RWPE1 (cell line): ENCODE measurements at regions not wholly inside any gene's neighbourhood (a gene's known extent, or its start where the extent isn't known, plus 50 kb on each side); places are given as distances from the start of the nearest gene placed in this dataset.

Experiments used
- CTCF ChIA-PET: fragments of 350-600 bp; sonication (Branson Sonifier 250); formaldehyde crosslinking; extraction: SDS; loops from one replicate; lab custom pipeline; 2021; lab: Yijun Ruan, JAX
- POLR2A ChIA-PET: fragments of 400-600 bp; formaldehyde crosslinking; extraction: SDS; loops from one replicate; lab custom pipeline; 2020; ENCODE audit warnings: antibody characterized with exemption; ENCODE audit not compliant: low non-redundant PET; lab: Yijun Ruan, JAX
- DNase-seq: peaks from one replicate; pipeline ENCODE4 v3.0.0; 2012; ENCODE audit warnings: low spot score
- H3K27ac ChIP-seq: fragments of 450-650 bp; 2 replicates; pipeline ENCODE4 v1.5.1; 2017
- CTCF ChIP-seq: fragments of 450-650 bp; conservative IDR thresholded peaks from 2 replicates; pipeline ENCODE4 v1.5.1; 2017; ENCODE audit warnings: low read depth, mild to moderate bottlenecking

GRCh38 chr3:124277144-124277890 is 285.4 kb upstream of the ROPN1 start:
- ChIA-PET CTCF (no interaction called here), POLR2A (no interaction called here)
- H3K27ac ChIP-seq: no peak overlapping the region
- DNase-seq: no peak
- no peak for TF ChIP-seq CTCF

GRCh38 chr3:124281453-124282316 is 289.8 kb upstream of the ROPN1 start:
- H3K27ac ChIP-seq: no peak overlapping the region
- DNase-seq: peak; percentile 30
- TF ChIP-seq CTCF: no peak
- ChIA-PET CTCF (interaction anchor here (0.6 to 1.4 kb wide), 8 partner anchors 9 to 575 kb away, joined by 3 to 5 read pairs (median 3); no protein-coding TSS in a partner anchor), POLR2A (no interaction called here)

GRCh38 chr3:124282751-124283651 is 291.1 kb upstream of the ROPN1 start:
- DNase-seq: no peak
- ChIA-PET CTCF (interaction anchor here (0.7 to 1.4 kb wide), 2 partner anchors 26 to 266 kb away, joined by 3 to 5 read pairs; no protein-coding TSS in a partner anchor), POLR2A (no interaction called here)
- H3K27ac ChIP-seq: no peak overlapping the region
- TF ChIP-seq CTCF: no peak

- no peak for TF ChIP-seq CTCF
- no peak for DNase-seq
- ChIA-PET CTCF (no interaction called here), POLR2A (no interaction called here)
- H3K27ac ChIP-seq: no peak overlapping the region
Measured at GRCh38 chr3:124283652-124284023, 291.7 kb upstream of the ROPN1 start.

- POLR2A ChIA-PET: no interaction called here
- DNase-seq: no peak
- CTCF ChIA-PET: interaction anchor here (0.8 kb wide), 1 partner anchor 33 kb away, joined by 3 read pairs; no protein-coding TSS in a partner anchor
- no peak for TF ChIP-seq CTCF
- H3K27ac ChIP-seq: no peak overlapping the region
Measured at GRCh38 chr3:124288996-124289395, 297.1 kb upstream of the ROPN1 start.
